SK-N-SH (cell line): ENCODE measurements at regions not wholly inside any gene's neighbourhood (a gene's known extent, or its start where the extent isn't known, plus 50 kb on each side); places are given as distances from the start of the nearest gene placed in this dataset.
"Not testable (repeated sequence)": the region's sequence is repeated elsewhere in the genome, so short reads cannot be mapped to it uniquely, and the experiment has no call there.

Source experiments
- CTCF ChIA-PET: fragments of 300-600, 350-600 bp; formaldehyde crosslinking; extraction: SDS; loops from one replicate; lab custom pipeline; 2021; lab: Yijun Ruan, JAX
- POLR2A ChIA-PET: fragments of 350-600 bp; sonication (Branson Sonifier 250); formaldehyde crosslinking; extraction: SDS; loops from one replicate; lab custom pipeline; 2020; ENCODE audit warnings: antibody characterized with exemption, inconsistent platforms; lab: Yijun Ruan, JAX
- DNase-seq: peaks from one replicate; pipeline ENCODE4 v3.0.0; 2012
- H2AFZ ChIP-seq: fragments of 200-600 bp; sonication (generic); 2 replicates; pipeline ENCODE4 v1.8.1; 2016; ENCODE audit warnings: antibody characterized with exemption, mild to moderate bottlenecking, low read depth
- H3F3A ChIP-seq: fragments of 200-600 bp; sonication (generic); replicated peaks from 2 replicates; pipeline ENCODE3; 2016; ENCODE audit warnings: antibody characterized with exemption, mild to moderate bottlenecking; ENCODE audit not compliant: insufficient read depth
- H3K27ac ChIP-seq, 2 experiments: fragments of 200-500 bp in 1 of 2; fragments of 200-600 bp in 1 of 2; sonication (Bioruptor generic) in 1 of 2; sonication (generic), shearing (Covaris generic) in 1 of 2; 2 replicates each; pipeline versions ENCODE4 v1.5.1 to v1.6.1; 2014 to 2016; ENCODE audit warnings: low read depth in 2 of 2, inconsistent platforms in 1 of 2, low read length in 1 of 2, mild to moderate bottlenecking in 1 of 2, mixed read lengths in 1 of 2
- H3K27me3 ChIP-seq: fragments of 200-600 bp; sonication (generic), shearing (Covaris generic); 2 replicates; pipeline ENCODE4 v1.6.1; 2016; ENCODE audit warnings: mixed run types; ENCODE audit not compliant: insufficient read depth
- H3K36me3 ChIP-seq, 2 experiments: fragments of 200-500 bp in 1 of 2; fragments of 200-600 bp in 1 of 2; sonication (Bioruptor generic) in 1 of 2; sonication (generic) in 1 of 2; replicated peaks in 1 of 2; 2 replicates each; pipeline versions ENCODE3 to v1.5.1; 2014 to 2016; ENCODE audit warnings: low read length in 1 of 2, mild to moderate bottlenecking in 1 of 2; ENCODE audit not compliant: insufficient read depth in 2 of 2, control insufficient read depth in 1 of 2
- H3K4me1 ChIP-seq, 2 experiments: fragments of 200-500 bp in 1 of 2; fragments of 200-600 bp in 1 of 2; sonication (Bioruptor generic) in 1 of 2; sonication (generic), shearing (Covaris generic) in 1 of 2; 2 replicates each; pipeline versions ENCODE4 v1.5.1 to v1.6.1; 2014 to 2016; ENCODE audit warnings: low read depth in 1 of 2, low read length in 1 of 2, mixed run types in 1 of 2; ENCODE audit not compliant: insufficient read depth in 2 of 2, control insufficient read depth in 1 of 2
- H3K4me2 ChIP-seq: fragments of 200-600 bp; sonication (generic), shearing (Covaris generic); 2 replicates; pipeline ENCODE4 v1.6.1; 2017; ENCODE audit warnings: mixed run types
- H3K4me3 ChIP-seq, 2 experiments: fragments of 200-500 bp in 1 of 2; fragments of 200-600 bp in 1 of 2; sonication (Bioruptor generic) in 1 of 2; sonication (generic), shearing (Covaris generic) in 1 of 2; 2 replicates each; pipeline versions ENCODE4 v1.5.1 to v1.8.1; 2014 to 2016; ENCODE audit warnings: low read depth in 2 of 2, inconsistent platforms in 1 of 2, low read length in 1 of 2, mild to moderate bottlenecking in 1 of 2, mixed read lengths in 1 of 2, moderate library complexity in 1 of 2
- H3K79me2 ChIP-seq: fragments of 200-600 bp; sonication (generic); 2 replicates; pipeline ENCODE4 v1.8.1; 2017; ENCODE audit warnings: mild to moderate bottlenecking; ENCODE audit not compliant: insufficient read depth
- H3K9ac ChIP-seq: fragments of 200-600 bp; sonication (generic); 2 replicates; pipeline ENCODE4 v1.6.1; 2017; ENCODE audit warnings: mixed run types
- H3K9me2 ChIP-seq: fragments of 200-600 bp; sonication (generic); 2 replicates; pipeline ENCODE4 v1.6.1; 2017; ENCODE audit warnings: mixed run types
- H3K9me3 ChIP-seq: fragments of 200-600 bp; sonication (generic); 2 replicates; pipeline ENCODE4 v1.6.1; 2017; ENCODE audit warnings: mixed run types, mild to moderate bottlenecking, moderate library complexity
- H4K20me1 ChIP-seq: fragments of 200-600 bp; sonication (generic); 2 replicates; pipeline ENCODE4 v1.6.1; 2017; ENCODE audit warnings: mild to moderate bottlenecking, mixed run types; ENCODE audit not compliant: insufficient read depth
- JUND ChIP-seq: IDR thresholded peaks from 2 replicates; pipeline ENCODE4 v1.4.0; 2012
- RAD21 ChIP-seq: IDR thresholded peaks from 2 replicates; pipeline ENCODE4 v1.6.1; 2012; ENCODE audit warnings: mild to moderate bottlenecking, low read length
- RCOR1 ChIP-seq: fragments of 150-350 bp; IDR thresholded peaks from 2 replicates; pipeline ENCODE4 v1.6.1; 2017; ENCODE audit warnings: antibody characterized with exemption, low read length
- SMC3 ChIP-seq: IDR thresholded peaks from 2 replicates; pipeline ENCODE4 v1.6.1; 2012; ENCODE audit warnings: low read depth, low read length, improper control_type of control experiment
- WGBS: methylation state at CpG from one replicate; pipeline ENCODE4 v1.1.6; 2017; ENCODE audit warnings: low lambda C conversion rate; 5-methylcytosine and 5-hydroxymethylcytosine counted together

GRCh38 chr1:90820745-90821144 is 103.6 kb upstream of the BARHL2 start:
- no peak overlapping the region for H3K9ac ChIP-seq
- H3K4me3 ChIP-seq: no peak overlapping the region
- H3K27me3 ChIP-seq: no peaks in the 10 kb centered on the region
- H3K27ac ChIP-seq: no peak overlapping the region
- no peaks in the 10 kb centered on the region for H3K36me3 ChIP-seq
- peaks cover 0 to 3% of the 10 kb centered on the region in 2 experiments; a peak in 1 of 4 replicates for H3K4me1 ChIP-seq
- no peaks in the 10 kb centered on the region for H3K79me2 ChIP-seq
- no peaks in the 10 kb centered on the region for H3K9me2 ChIP-seq
- H4K20me1 ChIP-seq: no peaks in the 10 kb centered on the region
- WGBS: 83% methylated on average over 2 of the region's 2 CpGs
- TF ChIP-seq JUND: no peak
- TF ChIP-seq SMC3: no peak
- ChIA-PET CTCF (no interaction called here), POLR2A (no interaction called here)
- DNase-seq: no peak
- H2AFZ ChIP-seq: no peak overlapping the region
- no peaks in the 10 kb centered on the region for H3K9me3 ChIP-seq
- H3K4me2 ChIP-seq: no peak overlapping the region
- H3F3A ChIP-seq: no peaks in the 10 kb centered on the region

- no peaks in the 10 kb centered on the region for H3K36me3 ChIP-seq
- ChIA-PET POLR2A (no interaction called here), CTCF (no interaction called here)
- DNase-seq: no peak
- no peaks in the 10 kb centered on the region; the same call in 1 of the 2 replicates for H3K27me3 ChIP-seq
- WGBS: 4% methylated on average over 3 of the region's 3 CpGs
- no peak for TF ChIP-seq RAD21
- no peak for TF ChIP-seq RCOR1
- H3K9ac ChIP-seq: no peak overlapping the region
- no peak overlapping the region for H3K4me3 ChIP-seq
- no peaks in the 10 kb centered on the region for H3K9me3 ChIP-seq
- H2AFZ ChIP-seq: no peak overlapping the region
- H3F3A ChIP-seq: no peaks in the 10 kb centered on the region
- no peaks in the 10 kb centered on the region for H3K9me2 ChIP-seq
- H3K4me1 ChIP-seq: peaks cover 0 to 3% of the 10 kb centered on the region in 2 experiments; a peak in 1 of 4 replicates
- H3K27ac ChIP-seq: no peak overlapping the region
- H3K79me2 ChIP-seq: no peaks in the 10 kb centered on the region
- no peak overlapping the region for H3K4me2 ChIP-seq
- H4K20me1 ChIP-seq: no peaks in the 10 kb centered on the region
These were observed 100.3 kb upstream of the BARHL2 start for GRCh38 chr1:90817399-90817798.

- H3K27ac ChIP-seq, H3K27me3 ChIP-seq, H4K20me1 ChIP-seq, H3K9ac ChIP-seq, POLR2A ChIA-PET, H3K4me2 ChIP-seq, H3K4me1 ChIP-seq, H3K4me3 ChIP-seq, H2AFZ ChIP-seq, H3K79me2 ChIP-seq, H3K9me2 ChIP-seq, H3K36me3 ChIP-seq, DNase-seq, H3K9me3 ChIP-seq, H3F3A ChIP-seq: not testable (repeated sequence)
- WGBS: 50% methylated on average over 6 of the region's 6 CpGs
- CTCF ChIA-PET: interaction anchor here (1.3 to 2.1 kb wide), 3 partner anchors 40 to 91 kb away, joined by 3 to 6 read pairs (median 6); no protein-coding TSS in a partner anchor
These were observed 95.1 kb upstream of the BARHL2 start for GRCh38 chr1:90812237-90812636.

- H3K79me2 ChIP-seq, H3K36me3 ChIP-seq, H3K9me3 ChIP-seq, POLR2A ChIA-PET, H3K27ac ChIP-seq, H3K9ac ChIP-seq, H4K20me1 ChIP-seq, H3K4me2 ChIP-seq, H3K4me1 ChIP-seq, H3F3A ChIP-seq, H3K9me2 ChIP-seq, H2AFZ ChIP-seq, H3K4me3 ChIP-seq, DNase-seq, H3K27me3 ChIP-seq: not testable (repeated sequence)
- WGBS: 15% methylated on average over 3 of the region's 5 CpGs
- CTCF ChIA-PET: interaction anchor here (1.3 to 1.5 kb wide), 2 partner anchors 41 to 90 kb away, joined by 3 to 6 read pairs; no protein-coding TSS in a partner anchor
These were observed 94.4 kb upstream of the BARHL2 start for GRCh38 chr1:90811444-90811950.
